Gastroesophageal sphincter (tissue), 3 donors: ENCODE measurements at regions not wholly inside any gene's neighbourhood (a gene's known extent, or its start where the extent isn't known, plus 50 kb on each side); places are given as distances from the start of the nearest gene placed in this dataset.

Experiments
- EP300 ChIP-seq: sonication (generic); formaldehyde crosslinking; IDR thresholded peaks from one replicate; pipeline ENCODE4 v1.6.1; 2017; ENCODE audit warnings: antibody characterized with exemption, mild to moderate bottlenecking
- POLR2A ChIP-seq, 2 donors: fragments of 450-650 bp; IDR thresholded peaks; one replicate each; pipeline ENCODE4 v1.6.1; 2017; ENCODE audit warnings: antibody characterized with exemption in 2 of 2, mild to moderate bottlenecking in 2 of 2, moderate library complexity in 1 of 2
- POLR2AphosphoS5 ChIP-seq: sonication (generic); formaldehyde crosslinking; IDR thresholded peaks from one replicate; pipeline ENCODE4 v1.6.1; 2017; ENCODE audit warnings: antibody characterized with exemption
- TF ChIP-seq, protein P1 (sequence below), 4 experiments: fragments of 200-600 bp in 2 of 4; fragments of 450-650 bp in 2 of 4; sonication (generic) in 1 of 4; IDR thresholded peaks; one replicate each; pipeline ENCODE4 v1.5.1; 2017 to 2019; ENCODE audit warnings: antibody characterized with exemption in 4 of 4, mild to moderate bottlenecking in 2 of 4, moderate library complexity in 2 of 4

DNA sequence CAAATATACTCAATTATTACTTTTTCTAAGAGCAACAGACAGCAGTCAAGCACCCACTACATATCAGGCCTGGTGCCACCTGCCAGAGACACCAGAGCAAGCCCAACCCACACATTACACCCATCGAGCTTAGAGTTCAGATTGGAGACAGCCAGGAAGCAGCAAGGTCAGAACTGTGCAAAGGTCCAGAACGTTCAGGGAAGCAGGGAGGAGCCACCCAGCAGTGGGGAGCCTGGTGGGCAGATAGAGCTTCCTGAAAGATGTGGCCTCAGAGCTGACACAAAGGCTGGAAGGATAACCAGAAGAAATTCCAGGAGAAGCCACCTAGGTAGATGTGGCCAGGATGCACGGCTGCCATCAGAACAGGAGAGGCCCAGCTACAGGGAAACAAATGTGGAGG lies 440.5 kb upstream of the ID2 start:
- no peak for TF ChIP-seq POLR2A (IDR thresholded peaks at IDR 0.05)
- TF ChIP-seq, protein P1, sequence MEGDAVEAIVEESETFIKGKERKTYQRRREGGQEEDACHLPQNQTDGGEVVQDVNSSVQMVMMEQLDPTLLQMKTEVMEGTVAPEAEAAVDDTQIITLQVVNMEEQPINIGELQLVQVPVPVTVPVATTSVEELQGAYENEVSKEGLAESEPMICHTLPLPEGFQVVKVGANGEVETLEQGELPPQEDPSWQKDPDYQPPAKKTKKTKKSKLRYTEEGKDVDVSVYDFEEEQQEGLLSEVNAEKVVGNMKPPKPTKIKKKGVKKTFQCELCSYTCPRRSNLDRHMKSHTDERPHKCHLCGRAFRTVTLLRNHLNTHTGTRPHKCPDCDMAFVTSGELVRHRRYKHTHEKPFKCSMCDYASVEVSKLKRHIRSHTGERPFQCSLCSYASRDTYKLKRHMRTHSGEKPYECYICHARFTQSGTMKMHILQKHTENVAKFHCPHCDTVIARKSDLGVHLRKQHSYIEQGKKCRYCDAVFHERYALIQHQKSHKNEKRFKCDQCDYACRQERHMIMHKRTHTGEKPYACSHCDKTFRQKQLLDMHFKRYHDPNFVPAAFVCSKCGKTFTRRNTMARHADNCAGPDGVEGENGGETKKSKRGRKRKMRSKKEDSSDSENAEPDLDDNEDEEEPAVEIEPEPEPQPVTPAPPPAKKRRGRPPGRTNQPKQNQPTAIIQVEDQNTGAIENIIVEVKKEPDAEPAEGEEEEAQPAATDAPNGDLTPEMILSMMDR (IDR thresholded peaks at IDR 0.05) = no peak
- no peak for TF ChIP-seq POLR2AphosphoS5
- TF ChIP-seq EP300 = no peak
